ENCODE measurements at regions not wholly inside any gene's neighbourhood (a gene's known extent, or its start where the extent isn't known, plus 50 kb on each side); places are given as distances from the start of the nearest gene placed in this dataset.
"Not testable (repeated sequence)": the region's sequence is repeated elsewhere in the genome, so short reads cannot be mapped to it uniquely, and the experiment has no call there.

- H3K56ac ChIP-seq (replicated peaks; ENCODE audit: insufficient read length, low read depth, low read length); H2BK20ac ChIP-seq (ENCODE audit: low read length); H4K20me1 ChIP-seq (replicated peaks in 1 of 2; ENCODE audit: control insufficient read depth in 1 of 2, insufficient read depth in 2 of 2, low read length in 2 of 2); H3K14ac ChIP-seq (ENCODE audit: insufficient read length); H3K4me1 ChIP-seq (replicated peaks in 1 of 4; ENCODE audit: control insufficient read depth in 3 of 4, insufficient read depth in 4 of 4, low read length in 3 of 4); POLR2A ChIA-PET (ENCODE audit: partially characterized antibody); H2AFZ ChIP-seq (ENCODE audit: low read length); H3K27ac ChIP-seq (ENCODE audit: low read depth, low read length); H4K5ac ChIP-seq (ENCODE audit: insufficient read length, low read depth, low read length); H3K23me2 ChIP-seq (ENCODE audit: low read depth, low read length); H3K79me1 ChIP-seq (ENCODE audit: low read depth, low read length); H4K91ac ChIP-seq (replicated peaks; ENCODE audit: insufficient read length, low read length); H3K18ac ChIP-seq (ENCODE audit: extremely low read depth, low read length); H3K79me2 ChIP-seq (ENCODE audit: control insufficient read depth in 1 of 2, insufficient read depth in 2 of 2, low read length in 2 of 2); H3K9ac ChIP-seq (replicated peaks in 1 of 4; ENCODE audit: extremely low read depth in 1 of 4, low read depth in 3 of 4, low read length in 3 of 4); FAIRE-seq; H3K23ac ChIP-seq (ENCODE audit: insufficient read length); H2BK5ac ChIP-seq (ENCODE audit: low read depth, low read length); H3K4me2 ChIP-seq (ENCODE audit: insufficient read depth in 1 of 2, low read depth in 2 of 2, low read length in 2 of 2); CTCF ChIA-PET (ENCODE audit: partially characterized antibody); DNase-seq (ENCODE audit: low read depth in 1 of 2, low spot score in 2 of 2); H2BK120ac ChIP-seq (replicated peaks; ENCODE audit: low read depth, low read length); H2BK12ac ChIP-seq (ENCODE audit: low read depth, low read length); H3K4ac ChIP-seq (replicated peaks; ENCODE audit: insufficient read length, low read depth, low read length); H3K4me3 ChIP-seq (ENCODE audit: extremely low read depth in 1 of 4, insufficient read depth in 2 of 4, low read depth in 3 of 4, low read length in 4 of 4); H2BK15ac ChIP-seq (ENCODE audit: low read length); H3K36me3 ChIP-seq (ENCODE audit: control insufficient read depth in 2 of 4, insufficient read depth in 4 of 4, low read length in 3 of 4); H3K27me3 ChIP-seq (replicated peaks in 1 of 4; ENCODE audit: control insufficient read depth in 3 of 4, extremely low read depth in 1 of 4, insufficient read depth in 3 of 4, low read length in 3 of 4); H3K9me3 ChIP-seq (ENCODE audit: insufficient read depth in 2 of 2, low read depth in 1 of 2, low read length in 1 of 2); H4K8ac ChIP-seq (ENCODE audit: extremely low read depth, insufficient read depth, low read length); H2AK5ac ChIP-seq (ENCODE audit: low read depth, low read length): not testable (repeated sequence)
- WGBS, 2 experiments (ENCODE audit: extremely low coverage in 1 of 2, insufficient coverage in 1 of 2, insufficient read length in 1 of 2, insufficient replicate concordance in 2 of 2, low coverage in 1 of 2, low lambda C conversion rate in 2 of 2, missing lambda C conversion rate in 1 of 2) = 88% methylated on average over 4 of the region's 4 CpGs; no CpG with 5 or more reads in 1 of the 2 experiments
These were observed 85.3 kb upstream of the MAGI3 start for GRCh38 chr1:113305029-113305428.

Measured in H1 (cell line).